ENCODE measurements at regions not wholly inside any gene's neighbourhood (a gene's known extent, or its start where the extent isn't known, plus 50 kb on each side); places are given as distances from the start of the nearest gene placed in this dataset.

DNA sequence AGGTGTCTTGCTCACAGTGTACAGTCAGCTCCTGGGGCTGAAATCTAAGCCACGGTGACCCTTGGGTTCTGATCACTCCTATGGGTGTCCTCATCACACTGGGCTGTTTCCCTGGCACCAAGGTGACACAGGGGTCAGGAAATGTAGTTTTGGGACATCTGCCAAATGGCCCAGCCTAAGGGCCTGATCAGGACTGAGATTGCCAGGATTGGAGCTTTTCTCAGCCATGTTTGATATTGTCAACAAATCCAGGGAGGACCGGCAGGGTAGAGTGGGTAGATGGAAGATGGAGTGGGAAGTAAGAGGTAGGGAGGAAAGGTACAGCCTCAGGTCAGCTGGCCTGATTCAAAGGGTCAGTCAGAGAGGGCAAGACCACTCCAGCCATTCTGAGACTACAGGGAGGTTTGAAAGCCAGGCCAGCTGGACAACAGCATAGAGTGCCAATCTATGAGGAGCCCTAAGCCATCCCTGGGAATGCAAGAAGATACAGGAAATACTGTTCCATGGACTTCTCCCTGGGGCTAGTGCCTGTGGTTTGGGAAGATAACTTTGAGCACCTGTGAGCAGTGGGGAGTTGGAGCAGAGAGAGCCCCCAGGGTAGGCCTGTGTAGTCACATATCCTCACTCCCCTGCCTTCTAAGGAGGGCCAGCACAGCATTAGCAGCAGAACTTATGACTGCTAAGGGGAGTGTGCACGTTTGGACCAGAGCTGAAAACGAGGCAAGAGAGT is 377.3 kb upstream of the ZMIZ1 start:
- no peak for DNase-seq (ENCODE audit: low spot score)

DNA sequence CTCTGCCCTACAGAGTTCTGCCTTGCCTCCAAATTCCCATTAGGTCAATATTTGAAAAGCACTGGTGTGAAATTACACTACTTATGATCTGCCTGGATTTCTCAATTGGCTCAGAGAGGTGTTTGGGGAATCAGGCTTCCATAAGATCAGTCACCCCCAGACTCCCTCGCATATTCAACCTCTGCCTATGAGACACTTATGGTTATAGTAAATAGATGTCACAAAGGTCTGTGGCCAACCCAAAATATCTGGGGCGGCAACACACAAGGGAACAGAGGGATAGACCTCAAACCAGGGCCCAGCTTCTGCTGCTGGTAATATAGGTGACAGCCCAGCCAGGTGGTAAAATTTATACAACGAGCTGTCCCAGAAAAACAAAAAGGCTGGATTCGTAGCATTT is 376.7 kb upstream of the ZMIZ1 start:
- no peak for DNase-seq (ENCODE audit: low spot score)

GRCh38 chr10:78695846-78696245 is 372.9 kb upstream of the ZMIZ1 start:
- DNase-seq (ENCODE audit: low spot score) = no peak

DNA sequence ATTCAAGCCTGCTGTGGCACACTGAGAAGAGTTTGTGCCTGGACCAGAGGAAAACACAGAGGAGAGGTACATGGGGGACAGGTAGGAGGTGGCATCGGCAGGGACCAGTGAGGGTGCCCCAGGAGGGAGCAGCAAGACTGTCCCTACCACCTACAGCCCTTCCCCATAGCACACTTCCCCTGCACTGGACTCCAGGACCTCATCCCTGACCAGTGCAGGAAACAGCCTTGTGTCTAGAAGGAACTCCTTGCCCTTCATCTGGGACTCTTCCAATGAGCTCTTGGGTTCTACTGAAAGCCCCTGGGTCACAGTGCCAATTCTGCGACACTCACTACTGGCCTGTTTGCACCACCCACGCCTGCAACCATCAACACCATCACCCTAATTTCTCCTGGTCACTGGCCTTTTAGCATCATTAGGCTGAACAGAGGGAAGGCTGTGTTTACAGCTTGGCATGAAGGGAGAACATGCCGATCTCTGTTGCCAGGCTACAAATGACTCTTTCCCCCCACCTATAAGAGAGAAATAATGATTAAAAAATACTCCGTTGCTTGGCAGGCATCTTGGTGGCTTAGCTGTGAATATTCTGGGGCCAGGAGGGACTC is 371.9 kb upstream of the ZMIZ1 start:
- no peak for DNase-seq (ENCODE audit: low spot score)

DNA sequence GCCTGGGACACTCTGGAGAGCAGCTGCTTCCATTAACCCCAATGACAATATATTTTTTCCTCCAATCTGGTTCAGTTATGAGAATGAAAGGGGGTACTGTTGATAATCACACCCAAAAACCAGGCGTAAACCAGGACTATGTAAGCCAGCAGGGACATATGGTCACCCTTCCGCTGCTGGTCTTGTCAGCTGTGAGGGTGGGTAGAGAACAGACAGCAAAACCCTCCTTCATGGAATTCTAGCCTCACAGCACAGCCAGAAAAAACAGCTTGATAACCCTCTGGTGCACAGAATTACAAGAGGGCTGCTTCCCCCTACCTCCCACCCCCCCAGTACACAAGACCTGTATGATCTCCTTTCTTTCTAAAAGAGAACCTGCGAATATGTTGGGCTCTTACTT is 368.8 kb upstream of the ZMIZ1 start:
- no peak for DNase-seq (ENCODE audit: low spot score)

DNA sequence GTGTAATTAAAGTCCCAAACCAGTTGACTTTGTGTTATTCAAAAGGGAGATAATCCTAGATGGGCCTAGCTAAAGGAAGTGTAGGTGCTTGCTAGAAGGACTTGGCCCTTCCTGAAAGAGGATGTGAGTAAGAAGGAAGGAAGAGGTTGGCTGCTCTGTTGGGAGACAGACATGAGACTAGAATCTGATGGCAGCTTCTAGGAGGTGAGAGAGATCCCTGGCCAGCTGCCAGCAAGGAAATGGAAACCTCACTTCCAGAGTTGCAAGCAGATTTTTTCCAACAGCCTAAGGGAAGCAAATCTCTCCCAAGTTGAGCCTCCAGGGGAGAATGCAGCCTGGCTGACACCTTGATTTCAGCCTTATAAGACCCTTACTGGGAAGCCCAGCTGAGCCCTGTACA is 368.4 kb upstream of the ZMIZ1 start:
- DNase-seq (ENCODE audit: low spot score) = no peak

DNA sequence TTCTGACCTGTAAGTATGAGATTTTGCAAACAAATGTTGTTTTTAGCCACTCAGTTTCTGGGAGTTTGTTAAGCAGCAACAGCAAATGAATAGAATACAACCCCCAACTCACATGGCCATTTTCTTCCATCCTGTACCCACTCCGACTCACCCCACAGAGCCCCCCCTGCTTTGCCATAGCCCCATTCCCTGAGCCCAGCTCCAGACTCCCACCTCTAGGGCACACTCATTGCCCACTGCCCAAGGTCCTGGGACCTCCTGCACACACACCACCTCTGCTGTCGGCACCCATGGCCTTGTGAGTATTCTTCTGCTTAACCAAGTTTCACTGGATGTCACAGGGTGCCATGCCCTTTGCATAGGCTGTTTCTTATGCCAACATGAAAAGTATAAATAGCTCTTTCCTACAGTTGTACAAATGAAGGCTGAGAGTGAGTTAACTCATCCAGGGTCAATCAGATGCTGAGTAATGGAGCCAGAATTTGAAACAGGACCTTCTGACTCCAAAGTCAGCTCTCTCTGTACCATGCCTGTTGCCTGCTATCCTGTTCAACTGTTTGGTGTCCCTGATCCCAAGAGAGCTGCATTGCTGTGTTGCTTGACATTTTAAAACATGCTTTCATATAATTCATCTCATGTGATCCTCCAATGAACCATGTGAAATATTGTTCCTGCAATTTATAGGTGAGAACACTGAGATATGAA is 367.8 kb upstream of the ZMIZ1 start:
- DNase-seq (ENCODE audit: low spot score) = no peak

GRCh38 chr10:78702186-78702585 is 366.6 kb upstream of the ZMIZ1 start:
- DNase-seq (ENCODE audit: low spot score) = no peak

- no peak for DNase-seq (ENCODE audit: low spot score)
These were observed 365.9 kb upstream of the ZMIZ1 start for GRCh38 chr10:78702876-78703275.

DNA sequence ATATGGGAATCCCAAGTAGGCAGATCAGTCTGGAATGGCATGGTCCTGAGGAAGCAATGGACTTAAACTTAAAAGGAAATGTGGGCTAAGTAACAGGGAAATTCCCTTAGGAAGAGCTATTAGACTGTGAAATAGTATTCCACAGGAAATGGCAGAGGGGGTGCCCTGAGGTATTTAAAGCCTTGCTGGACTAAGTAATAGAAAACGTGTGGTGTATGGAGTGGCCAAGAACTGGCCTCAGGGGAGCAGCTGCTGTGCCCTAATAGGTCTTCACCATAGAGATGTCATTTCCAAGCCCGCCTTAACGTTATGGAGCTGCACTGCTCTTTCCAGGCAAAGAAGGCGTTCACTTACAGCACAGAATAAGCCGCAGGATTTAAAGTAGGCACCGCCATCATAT is 365.2 kb upstream of the ZMIZ1 start:
- no peak for DNase-seq (ENCODE audit: low spot score)

GRCh38 chr10:78706256-78706655 is 362.5 kb upstream of the ZMIZ1 start:
- no peak for DNase-seq (ENCODE audit: low spot score)

DNA sequence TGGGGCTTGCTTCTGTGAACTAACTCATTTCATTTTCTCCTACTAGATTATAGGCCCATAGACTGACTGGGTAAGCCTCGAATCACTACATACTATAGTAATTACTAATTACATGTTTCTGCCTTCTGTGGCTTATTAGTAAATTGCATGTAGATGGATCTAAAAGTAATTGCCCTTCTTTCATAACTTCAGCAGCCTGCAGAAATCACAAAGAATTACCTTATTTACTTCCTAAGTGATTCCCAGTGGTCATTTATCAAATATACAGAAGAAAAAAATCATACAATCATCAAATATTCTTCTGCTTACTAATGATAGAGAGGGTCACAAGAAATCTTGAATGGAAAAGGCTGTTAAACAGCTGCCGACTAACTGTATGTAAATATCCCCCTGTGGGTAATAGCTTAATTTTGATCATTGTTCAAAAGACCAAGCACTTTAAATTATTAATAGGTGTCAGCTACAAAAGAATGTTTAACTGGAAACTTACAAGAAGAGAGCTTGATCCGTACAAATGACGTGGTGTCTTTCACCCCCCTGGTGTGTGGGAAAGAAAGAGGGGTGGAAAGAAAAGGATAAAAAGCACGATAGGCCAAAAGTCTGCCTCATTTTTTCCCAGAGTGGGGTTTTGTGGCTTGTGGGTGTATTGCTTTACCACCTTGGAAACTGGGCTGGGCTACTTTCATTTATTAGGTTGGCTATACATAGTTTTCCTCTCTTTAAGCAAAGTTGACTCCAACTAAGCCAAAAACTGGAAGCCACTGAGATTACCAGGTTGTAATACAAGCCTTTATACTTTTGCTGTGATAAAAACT is 361.8 kb upstream of the ZMIZ1 start:
- no peak for DNase-seq (ENCODE audit: low spot score)

- no peak for DNase-seq (ENCODE audit: low spot score)
These were observed 361.0 kb upstream of the ZMIZ1 start for GRCh38 chr10:78707745-78708144.

DNA sequence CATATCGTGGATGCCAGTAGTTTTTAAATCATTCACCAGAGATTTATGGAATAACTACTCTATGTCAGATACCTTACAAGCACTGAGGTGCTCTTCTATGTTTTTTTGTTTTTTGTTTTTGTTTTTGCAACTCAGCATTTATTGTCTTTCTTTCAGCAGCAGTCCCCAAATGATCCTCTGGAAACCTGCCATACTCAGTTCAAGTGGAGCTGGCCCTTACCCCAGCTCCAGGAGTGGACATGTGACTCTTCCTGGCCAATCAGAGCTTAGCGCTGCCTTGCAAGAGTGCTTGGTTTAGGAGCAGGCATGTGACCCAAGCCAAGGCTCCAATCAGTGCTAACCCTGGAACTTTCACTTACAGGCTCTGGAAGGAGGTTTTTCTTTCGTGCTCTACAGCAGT is 356.6 kb upstream of the ZMIZ1 start:
- peak; percentile 4 for DNase-seq (ENCODE audit: low spot score)

DNA sequence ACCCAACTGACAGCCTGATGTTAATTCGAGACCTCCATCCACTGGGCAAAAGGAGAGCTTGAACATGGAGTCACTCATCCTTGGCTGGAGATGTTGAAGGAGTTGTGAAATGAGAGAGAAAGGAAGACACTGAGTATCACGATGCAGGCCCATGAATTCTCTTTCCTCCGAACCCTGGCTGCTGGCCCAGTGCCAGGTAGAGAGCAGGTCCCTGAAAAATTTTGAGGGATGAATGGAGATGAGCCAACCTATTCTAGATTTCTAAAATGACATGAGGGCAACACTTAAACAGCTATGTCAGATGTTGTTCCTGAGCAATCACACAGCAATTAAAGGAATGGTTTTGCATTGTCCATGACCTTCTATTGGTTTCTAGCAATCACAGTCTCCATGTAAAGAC is 355.1 kb upstream of the ZMIZ1 start:
- peak; percentile 47 for DNase-seq (ENCODE audit: low spot score)

DNA sequence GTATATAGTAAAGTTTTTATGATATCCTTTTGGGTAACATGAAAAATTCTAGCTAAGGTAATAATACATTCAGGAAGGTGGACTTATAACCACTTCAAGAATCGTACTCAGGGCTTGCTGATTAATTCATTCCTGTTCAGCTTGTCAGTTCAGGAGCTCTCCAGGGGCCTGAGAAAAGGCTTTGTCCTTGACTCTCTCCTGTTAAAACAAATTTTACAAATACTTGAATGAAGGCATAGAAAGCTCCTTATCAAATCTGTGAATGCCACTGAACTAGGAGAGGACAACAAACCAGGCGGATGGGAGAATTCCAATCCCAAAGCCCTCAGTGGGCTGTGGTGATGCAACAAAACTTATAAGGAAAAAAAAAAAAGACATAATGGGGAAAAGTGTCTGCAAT is 354.5 kb upstream of the ZMIZ1 start:
- DNase-seq (ENCODE audit: low spot score) = no peak

DNA sequence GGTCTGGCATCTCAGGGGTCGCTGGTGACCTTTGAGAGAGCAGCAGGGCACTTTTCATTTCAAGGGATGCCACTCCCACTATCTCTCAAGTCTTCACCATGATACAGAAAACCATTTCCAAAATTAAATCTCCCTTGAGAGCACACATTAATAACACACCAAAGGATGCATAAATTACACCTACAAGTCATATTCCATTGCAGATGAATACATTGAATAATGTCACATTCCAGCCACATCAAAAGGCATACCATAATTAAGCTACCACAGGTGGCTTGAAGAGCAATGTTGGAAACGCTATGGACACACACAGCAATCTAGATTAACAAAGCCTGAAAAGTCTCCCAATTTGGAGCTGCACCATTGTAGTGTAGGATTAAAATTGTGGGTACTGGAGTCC is 353.3 kb upstream of the ZMIZ1 start:
- DNase-seq (ENCODE audit: low spot score) = no peak

GRCh38 chr10:78716043-78716660 is 352.6 kb upstream of the ZMIZ1 start:
- DNase-seq (ENCODE audit: low spot score) = no peak

DNA sequence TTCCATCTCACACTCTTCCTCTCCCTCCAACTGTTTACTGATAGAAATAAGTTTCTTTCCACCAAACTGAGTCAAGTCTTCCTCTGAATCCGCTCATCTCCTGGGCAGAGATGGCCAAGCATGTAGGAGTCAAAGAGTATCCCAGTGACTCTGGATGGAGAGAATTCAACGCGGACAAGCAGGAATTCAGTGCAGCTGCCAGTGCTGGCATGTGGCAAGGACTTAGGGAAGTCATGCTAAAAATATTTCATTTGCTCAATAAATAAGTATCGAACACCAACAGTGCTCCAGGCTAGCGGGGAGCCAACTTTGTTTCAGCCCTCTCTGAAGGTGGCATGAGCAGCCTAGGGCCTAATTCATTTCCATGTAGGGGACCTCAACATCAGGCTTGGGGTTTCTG is 351.6 kb upstream of the ZMIZ1 start:
- peak; percentile 45 for DNase-seq (ENCODE audit: low spot score)

- peak; percentile 51 for DNase-seq (ENCODE audit: low spot score)
These were observed 350.7 kb upstream of the ZMIZ1 start for GRCh38 chr10:78718032-78718572.

DNA sequence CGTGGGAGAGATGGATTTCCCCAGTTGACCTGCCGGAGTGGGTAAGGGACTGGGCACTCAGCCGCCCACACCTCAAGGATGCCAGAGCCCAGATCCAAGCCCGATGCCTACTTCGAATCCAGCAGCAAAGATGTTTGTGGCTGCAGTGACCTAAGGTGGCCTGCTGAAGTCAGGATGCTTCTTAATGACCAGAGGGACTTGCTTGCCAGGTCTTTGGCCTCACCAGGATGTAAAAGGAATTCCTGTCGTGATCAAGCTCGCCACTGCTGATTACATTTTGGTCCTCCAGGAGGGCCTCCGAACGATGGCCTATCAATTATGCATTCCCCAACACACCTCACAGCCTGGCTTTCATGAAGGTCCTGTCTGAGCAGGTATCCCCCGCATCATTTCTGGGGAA is 349.5 kb upstream of the ZMIZ1 start:
- DNase-seq (ENCODE audit: low spot score) = no peak
